ENCODE measurements at regions not wholly inside any gene's neighbourhood (a gene's known extent, or its start where the extent isn't known, plus 50 kb on each side); places are given as distances from the start of the nearest gene placed in this dataset.
"Not testable (repeated sequence)": the region's sequence is repeated elsewhere in the genome, so short reads cannot be mapped to it uniquely, and the experiment has no call there.

GRCh38 chr1:10867914-10868598 lies 71.6 kb upstream of the CASZ1 start:
- peak; percentile 49 for DNase-seq

DNA sequence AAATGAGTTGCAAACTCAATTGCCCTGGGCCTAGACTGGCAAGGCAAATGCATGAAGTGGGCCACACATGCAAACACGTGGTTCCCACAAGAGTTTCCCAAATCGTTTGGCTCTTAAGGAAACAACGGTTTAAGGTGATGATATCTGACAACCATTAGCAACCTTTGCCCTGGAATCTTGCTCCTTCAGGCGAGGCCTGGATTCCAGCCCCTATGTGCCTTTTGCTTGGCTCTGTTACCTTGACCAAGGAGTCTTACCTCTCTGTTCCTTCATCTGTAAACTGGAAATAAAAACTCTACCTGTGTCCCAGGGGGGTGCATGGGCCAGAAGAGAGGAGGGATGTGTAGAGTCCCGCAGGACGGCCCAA lies 72.1 kb upstream of the CASZ1 start:
- no peak for DNase-seq

GRCh38 chr1:10869933-10870332 lies 73.5 kb upstream of the CASZ1 start:
- DNase-seq: no peak

DNA sequence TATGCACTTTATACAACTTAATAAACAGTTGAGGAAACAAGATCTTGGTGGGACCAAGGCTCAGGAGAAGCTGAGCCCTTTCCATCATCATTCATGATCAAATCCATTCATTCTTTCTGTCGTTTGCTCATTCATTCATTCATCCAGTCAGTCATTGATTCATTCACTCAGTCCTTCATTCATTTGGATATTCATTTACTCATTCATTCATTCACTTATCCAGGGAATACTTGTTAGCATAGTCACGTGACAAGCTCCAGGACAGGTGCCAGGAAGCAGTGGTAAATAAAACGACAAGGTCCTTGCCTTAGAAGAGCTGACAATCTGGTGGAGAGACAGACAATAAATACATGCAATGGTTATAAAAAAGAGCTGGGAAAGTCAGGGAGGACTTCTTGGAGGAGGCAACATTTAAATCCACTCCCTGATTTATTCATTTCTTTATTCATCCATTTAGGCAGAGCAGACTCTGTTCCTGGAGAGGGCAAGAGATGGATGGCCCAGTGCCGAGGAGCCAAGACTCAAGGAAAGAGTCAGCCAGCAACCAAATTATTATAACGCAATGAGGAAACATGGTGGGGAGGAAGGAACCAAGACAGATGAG lies 74.1 kb upstream of the CASZ1 start:
- DNase-seq: no peak

GRCh38 chr1:10873189-10873588 lies 76.7 kb upstream of the CASZ1 start:
- DNase-seq: no peak

DNA sequence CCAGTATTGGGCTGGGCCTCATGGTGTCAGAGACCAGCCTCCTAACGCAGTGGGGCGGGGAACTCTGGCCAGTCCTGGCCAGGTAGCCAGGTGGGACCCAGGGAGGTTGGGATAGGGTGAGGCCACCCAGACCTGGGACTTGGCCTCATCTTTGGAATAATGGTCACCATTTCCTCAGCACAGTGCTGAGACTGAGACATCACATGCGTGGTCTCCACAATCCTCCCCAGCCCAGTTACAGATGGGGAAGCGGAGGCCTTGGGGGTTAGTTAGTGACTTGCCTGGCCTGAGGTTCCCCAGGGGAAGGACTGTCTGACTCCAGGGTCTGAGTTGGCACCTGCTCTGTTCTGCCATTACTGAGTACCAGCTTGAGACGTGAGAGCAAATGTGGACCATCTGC lies 77.9 kb upstream of the CASZ1 start:
- no peak for DNase-seq

GRCh38 chr1:10877894-10878293 lies 81.4 kb upstream of the CASZ1 start:
- DNase-seq: no peak

DNA sequence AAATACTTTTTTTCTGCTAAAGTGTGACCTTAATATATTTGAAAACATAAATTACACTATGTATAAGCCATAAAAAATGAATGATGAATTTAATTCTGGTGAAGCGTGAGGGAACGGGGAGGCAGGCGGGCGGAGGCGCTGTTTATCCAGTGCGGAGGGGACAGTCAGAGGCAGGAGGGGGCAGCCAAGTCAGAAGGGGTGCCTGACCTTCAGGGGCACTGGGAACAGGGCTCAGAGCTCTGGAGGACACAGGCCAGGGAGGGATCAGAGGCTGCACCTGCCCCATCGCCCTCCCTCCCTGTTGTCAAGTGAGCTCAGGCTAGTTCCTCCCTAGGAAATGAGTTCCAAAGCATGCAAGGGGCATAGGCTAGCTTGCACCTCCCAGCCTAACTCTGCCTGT lies 82.0 kb upstream of the CASZ1 start:
- no peak for DNase-seq

GRCh38 chr1:10880063-10880462 lies 83.6 kb upstream of the CASZ1 start:
- DNase-seq: no peak

DNA sequence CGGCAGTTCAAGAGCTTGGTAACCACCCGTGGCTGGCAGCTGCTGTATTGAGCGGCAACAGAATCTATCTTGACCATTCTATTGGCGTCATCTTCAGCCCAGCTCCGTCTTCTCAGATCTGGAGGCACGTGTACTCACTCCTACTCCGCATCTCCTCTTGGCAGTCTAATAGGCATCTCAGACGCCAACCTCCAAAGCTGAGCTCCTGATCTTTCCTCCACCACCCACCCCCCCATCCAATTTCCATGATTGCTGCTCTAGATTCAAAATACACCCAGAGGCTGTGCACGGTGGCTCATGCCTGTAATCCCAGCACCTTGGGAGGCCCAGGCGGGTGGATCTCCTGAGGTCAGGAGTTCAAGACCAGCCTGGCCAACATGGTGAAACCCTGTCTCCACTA lies 84.6 kb upstream of the CASZ1 start:
- DNase-seq: no peak

DNA sequence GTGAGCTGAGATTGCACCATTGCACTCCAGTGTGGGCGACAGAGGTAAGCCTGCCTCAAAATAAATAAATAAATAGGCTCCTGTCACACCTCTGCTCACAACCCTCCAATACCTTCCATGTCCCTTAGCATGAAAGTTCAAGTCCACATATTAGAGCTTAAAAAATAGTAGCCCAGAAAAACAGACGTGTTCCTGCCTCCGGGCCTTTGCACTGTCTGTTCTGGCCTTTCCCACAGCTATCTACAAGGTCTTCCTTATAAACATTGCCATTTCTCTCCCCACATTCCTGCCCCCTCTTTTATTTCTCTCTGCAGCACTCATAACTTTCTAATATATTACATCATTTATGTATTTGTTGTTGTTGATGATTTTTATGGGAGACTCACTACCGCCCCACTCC lies 85.6 kb upstream of the CASZ1 start:
- no peak for DNase-seq

- not testable (repeated sequence) for DNase-seq
Observed at GRCh38 chr1:10887032-10887431, 90.6 kb upstream of the CASZ1 start.

GRCh38 chr1:10888291-10888690 lies 91.8 kb upstream of the CASZ1 start:
- DNase-seq: no peak

GRCh38 chr1:10888791-10889649 lies 92.6 kb upstream of the CASZ1 start:
- peak; percentile 24 for DNase-seq

DNA sequence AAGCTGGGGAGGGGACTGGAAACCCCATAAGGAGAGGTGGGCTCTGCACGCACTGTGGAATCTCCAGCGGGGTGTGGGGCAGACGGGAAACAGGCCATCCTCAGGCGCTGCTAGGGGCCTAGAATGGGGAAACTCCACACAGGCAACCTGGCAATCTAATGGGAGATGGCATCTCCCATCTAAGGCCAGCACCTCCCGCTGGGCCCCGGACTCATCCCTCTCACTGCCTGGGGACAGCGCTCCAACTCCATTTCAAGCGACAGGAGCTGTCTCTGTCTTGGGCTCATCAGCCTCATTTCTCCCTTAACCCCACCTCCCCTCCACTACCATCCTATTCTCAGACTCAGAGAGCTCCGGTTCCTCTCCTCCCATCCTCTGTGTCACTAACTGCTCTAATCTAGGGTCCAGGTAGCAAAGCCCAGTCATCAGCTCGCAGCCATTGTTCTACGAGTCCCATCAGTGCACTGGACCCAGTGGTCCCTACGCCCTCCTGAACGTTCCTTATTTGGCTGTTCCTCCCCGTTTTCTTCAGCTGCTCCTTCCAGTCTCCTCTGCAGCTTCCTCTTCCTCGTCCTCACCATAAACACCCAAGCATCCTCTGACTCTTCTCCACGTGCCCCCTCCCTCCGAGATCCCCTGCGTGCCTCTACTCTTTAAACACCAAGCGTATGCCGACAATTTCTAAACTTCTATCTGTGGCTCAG lies 93.4 kb upstream of the CASZ1 start:
- DNase-seq: no peak

DNA sequence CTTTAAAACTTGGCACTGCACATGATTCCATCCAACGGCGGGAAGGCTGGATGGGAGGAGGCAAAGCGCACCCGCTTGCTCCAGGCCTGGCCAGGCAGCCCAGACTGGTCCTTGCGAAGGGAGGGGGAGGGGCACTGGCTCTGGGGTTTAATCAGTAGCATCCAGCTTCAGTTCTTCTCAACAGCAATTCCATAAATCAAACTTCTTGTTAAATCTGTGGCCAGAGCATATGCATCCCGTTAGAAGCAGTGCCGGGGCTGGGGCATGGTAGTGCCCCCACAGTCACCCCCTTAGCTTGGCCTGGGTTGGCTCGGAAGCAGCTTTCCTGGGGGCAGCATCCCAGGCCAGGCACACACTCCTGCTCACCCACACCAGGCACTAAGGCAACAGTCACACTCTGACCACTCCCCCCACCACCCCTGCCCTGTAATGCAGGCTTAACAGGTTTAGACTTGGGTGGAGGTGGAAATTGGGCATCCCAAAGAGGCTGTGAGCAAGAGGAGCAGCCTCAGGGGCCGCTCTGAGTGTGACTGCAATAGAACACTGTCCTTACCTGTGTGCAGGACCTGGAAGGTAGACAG lies 94.1 kb upstream of the CASZ1 start:
- no peak for DNase-seq

- DNase-seq: no peak
Observed at GRCh38 chr1:10891091-10891490, 94.6 kb upstream of the CASZ1 start.

DNA sequence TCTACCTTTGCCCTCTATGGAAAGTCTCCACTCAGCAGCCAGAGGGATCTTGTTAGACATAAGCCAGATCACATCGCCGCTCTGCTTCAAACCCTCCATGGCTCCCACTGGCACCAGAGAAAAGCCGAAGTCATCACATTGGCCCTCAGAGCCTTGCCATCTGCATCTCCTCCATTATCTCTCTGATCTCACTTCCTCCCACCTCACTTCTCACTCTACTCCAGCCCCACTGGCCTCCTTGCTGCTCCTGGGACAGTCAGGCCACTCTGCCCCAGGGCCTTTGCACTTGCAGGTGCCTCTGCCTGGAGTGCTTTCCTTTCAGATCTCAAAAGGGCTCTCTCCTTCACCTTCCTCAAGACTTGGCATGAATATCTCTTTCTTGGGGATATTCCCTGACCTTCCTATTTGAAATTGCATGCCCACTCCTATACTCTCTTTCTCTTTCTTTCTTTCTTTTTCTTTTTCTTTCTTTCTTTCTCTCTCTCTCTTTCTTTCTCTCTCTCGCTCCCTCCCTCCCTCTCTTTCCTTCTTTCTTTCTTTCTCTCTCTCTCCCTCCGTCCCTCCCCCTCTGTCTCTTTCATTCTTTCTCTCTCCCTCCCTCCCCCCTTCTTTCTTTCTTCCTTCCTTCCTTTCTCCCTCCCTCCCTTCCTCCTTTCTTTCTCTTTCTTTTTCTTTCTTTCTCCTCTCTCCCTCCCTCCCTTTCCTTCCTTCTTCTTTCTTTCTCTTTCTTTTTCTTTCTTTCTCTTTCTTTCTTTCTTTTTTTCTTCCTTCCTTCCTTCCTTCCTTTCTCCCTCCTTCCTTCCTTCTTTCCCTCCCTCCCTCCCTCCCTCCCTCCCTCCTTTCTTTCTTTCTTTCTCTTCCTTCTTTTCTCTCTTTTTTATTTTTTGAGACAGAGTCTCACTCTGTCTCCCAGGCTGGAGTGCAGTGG lies 96.0 kb upstream of the CASZ1 start:
- no peak for DNase-seq

GRCh38 chr1:10895621-10896020 lies 99.2 kb upstream of the CASZ1 start:
- no peak for DNase-seq

DNA sequence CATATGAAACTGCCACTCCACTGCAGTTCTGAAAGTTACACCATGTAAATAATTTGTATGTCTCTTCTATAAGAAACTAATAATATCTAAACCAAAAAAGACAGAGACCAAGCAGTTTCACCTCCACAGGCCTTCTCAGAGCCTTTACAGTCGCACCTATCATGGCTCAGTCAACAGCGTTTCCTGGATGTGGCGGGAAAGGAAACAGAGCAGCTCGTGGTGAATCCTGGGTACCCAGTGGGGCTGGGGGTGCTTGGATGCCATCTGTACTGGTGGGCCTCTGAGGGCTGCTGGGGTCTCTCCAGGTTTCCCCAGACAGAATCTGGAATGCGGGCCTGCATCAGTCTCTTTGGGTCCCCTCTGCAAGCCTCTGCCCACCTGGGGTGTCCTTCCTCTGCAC lies 100.2 kb upstream of the CASZ1 start:
- DNase-seq: no peak

DNA sequence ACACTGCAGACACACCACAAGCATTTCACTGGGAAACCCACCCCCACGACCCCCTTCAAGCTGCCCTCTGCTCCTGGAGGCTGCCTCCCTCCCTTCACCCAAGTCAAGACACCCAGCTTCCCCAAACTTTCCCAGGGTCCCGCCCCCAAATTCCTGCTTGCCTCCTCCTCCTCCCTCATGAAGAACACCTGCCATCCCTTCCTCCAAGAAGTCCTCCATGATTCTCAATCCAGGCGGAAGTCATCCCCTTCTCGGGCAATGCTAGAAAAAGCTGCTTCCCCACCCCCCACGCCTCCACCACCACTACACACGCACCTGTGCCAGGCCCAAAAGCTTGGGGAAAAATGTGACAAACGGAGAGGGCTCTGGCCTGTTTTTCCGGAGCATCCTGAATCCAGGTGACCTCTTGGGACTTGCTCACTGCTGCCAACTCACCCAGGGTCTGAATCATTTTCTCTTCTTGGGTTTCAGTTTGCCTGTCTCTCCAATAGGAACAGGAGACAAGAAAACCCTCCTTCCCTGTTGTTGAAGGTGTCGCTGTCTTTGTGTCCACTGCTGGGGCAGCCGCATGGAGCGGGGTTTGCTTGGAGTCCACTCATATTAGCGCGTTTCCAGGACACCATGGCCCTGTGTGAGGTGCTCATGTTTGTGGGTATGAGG lies 101.0 kb upstream of the CASZ1 start:
- DNase-seq: no peak

All from NCI-H2227 treated with DMSO at 0.1 percent for 48 hours (cell line).